Stomach (tissue), 8 donors: ENCODE measurements at regions not wholly inside any gene's neighbourhood (a gene's known extent, or its start where the extent isn't known, plus 50 kb on each side); places are given as distances from the start of the nearest gene placed in this dataset.

Experiments
- DNase-seq, 2 donors: peaks; one replicate each; pipeline versions ENCODE4 v3.0.0 to v3.0.0-alpha.2; 2013 to 2019
- H3K27ac ChIP-seq, 5 donors: fragments of 200-600 bp in 4 of 5; sonication (generic) in 4 of 5; one replicate each; pipeline ENCODE4 v1.5.1; 2013 to 2019; ENCODE audit warnings: mild to moderate bottlenecking in 1 of 5, moderate library complexity in 1 of 5
- H3K27me3 ChIP-seq, 3 donors: fragments of 200-600 bp; sonication (generic); one replicate each; pipeline ENCODE4 v1.5.1; 2017 to 2019; ENCODE audit warnings: mixed run types in 1 of 3
- H3K36me3 ChIP-seq, 4 donors: fragments of 200-600 bp; sonication (generic); 1 replicate in 3 of 4; 2 replicates in 1 of 4; pipeline ENCODE4 v1.5.1; 2016 to 2019
- H3K4me1 ChIP-seq, 4 donors: fragments of 200-600 bp; sonication (generic); one replicate each; pipeline ENCODE4 v1.5.1; 2016 to 2019
- H3K4me3 ChIP-seq, 4 donors: fragments of 200-600 bp; sonication (generic) in 3 of 4; one replicate each; pipeline ENCODE4 v1.5.1; 2016 to 2019; ENCODE audit warnings: mild to moderate bottlenecking in 1 of 4
- H3K9me3 ChIP-seq, 4 donors: fragments of 200-600 bp; sonication (generic); one replicate each; pipeline ENCODE4 v1.5.1; 2016 to 2019
- CTCF ChIP-seq, 7 experiments: fragments of 450-650 bp in 4 of 7; fragments of 200-600 bp in 3 of 7; sonication (generic) in 3 of 7; IDR thresholded peaks; one replicate each; pipeline ENCODE4 v1.5.1; 2016 to 2019; ENCODE audit warnings: antibody characterized with exemption in 7 of 7, control low read depth in 2 of 7, mild to moderate bottlenecking in 1 of 7
- EP300 ChIP-seq: sonication (generic); formaldehyde crosslinking; IDR thresholded peaks from one replicate; pipeline ENCODE4 v1.6.1; 2017; ENCODE audit warnings: antibody characterized with exemption
- POLR2A ChIP-seq, 4 donors: fragments of 450-650 bp; IDR thresholded peaks; one replicate each; pipeline ENCODE4 v1.6.1; 2016; ENCODE audit warnings: antibody characterized with exemption in 4 of 4, control low read depth in 2 of 4, mild to moderate bottlenecking in 1 of 4, moderate library complexity in 1 of 4
- POLR2AphosphoS5 ChIP-seq, 3 donors: sonication (generic); formaldehyde crosslinking; IDR thresholded peaks; one replicate each; pipeline ENCODE4 v1.6.1; 2016; ENCODE audit warnings: antibody characterized with exemption in 3 of 3
- WGBS, 5 donors: extraction: QIAGEN DNeasy Blood & Tissue Kit in 3 of 5; methylation state at CpG; one replicate each; pipeline versions ENCODE4 v1.1.5 to v1.1.7; 2013 to 2018; 5-methylcytosine and 5-hydroxymethylcytosine counted together
- intact Hi-C: fragments of 100-400 bp; cut with DNase I; formaldehyde crosslinking; loops from one replicate; pipeline ENCODE4 v1.15.1; 2023; ENCODE audit warnings: low total_unique reads
- donor health status: healthy with polysubstance abuse.
- donor health status: Bipolar disorder and iron deficiency.
- donor health status: healthy.

- no peak for DNase-seq
- H3K4me3 ChIP-seq: no peak overlapping the region
- no peaks in the 10 kb centered on the region for H3K9me3 ChIP-seq
- no peak overlapping the region for H3K27ac ChIP-seq
- peaks cover 0 to 4% (median 0%) of the 10 kb centered on the region in 3 donors for H3K27me3 ChIP-seq
- H3K4me1 ChIP-seq: no peaks in the 10 kb centered on the region
- TF ChIP-seq POLR2AphosphoS5 (IDR thresholded peaks at IDR 0.05): no peak
- no peak for TF ChIP-seq CTCF (IDR thresholded peaks at IDR 0.05)
- TF ChIP-seq POLR2A (IDR thresholded peaks at IDR 0.05): no peak
- no peak for TF ChIP-seq EP300
- H3K36me3 ChIP-seq: no peaks in the 10 kb centered on the region
- intact Hi-C loops: no loop called here
- WGBS, 5 donors: 76 to 87% (median 82%) methylated on average over 4 of the region's 4 CpGs
These were observed 257.3 kb upstream of the AKR1E2 start for GRCh38 chr10:4568731-4569130.

- H3K27ac ChIP-seq: no peak overlapping the region
- H3K9me3 ChIP-seq: no peaks in the 10 kb centered on the region
- H3K4me3 ChIP-seq: no peak overlapping the region
- H3K4me1 ChIP-seq: no peaks in the 10 kb centered on the region
- H3K36me3 ChIP-seq: no peaks in the 10 kb centered on the region
- DNase-seq: no peak
- intact Hi-C loops: no loop called here
- TF ChIP-seq POLR2A (IDR thresholded peaks at IDR 0.05) (no peak), POLR2AphosphoS5 (IDR thresholded peaks at IDR 0.05) (no peak), EP300 (no peak), CTCF (IDR thresholded peaks at IDR 0.05) (no peak)
- no peaks in the 10 kb centered on the region for H3K27me3 ChIP-seq
- WGBS, 5 donors: 60 to 95% (median 89%) methylated on average over 1 of the region's 1 CpG
These were observed 257.9 kb upstream of the AKR1E2 start for GRCh38 chr10:4568086-4568485.

GRCh38 chr10:4567637-4568036, 258.4 kb upstream of the AKR1E2 start:
- Histone ChIP-seq H3K27ac (no peak overlapping the region), H3K9me3 (no peaks in the 10 kb centered on the region), H3K4me1 (no peaks in the 10 kb centered on the region), H3K36me3 (no peaks in the 10 kb centered on the region), H3K4me3 (no peak overlapping the region), H3K27me3 (no peaks in the 10 kb centered on the region)
- intact Hi-C loops: no loop called here
- no peak for DNase-seq
- TF ChIP-seq EP300: no peak
- TF ChIP-seq POLR2A (IDR thresholded peaks at IDR 0.05): no peak
- TF ChIP-seq CTCF (IDR thresholded peaks at IDR 0.05): no peak
- TF ChIP-seq POLR2AphosphoS5 (IDR thresholded peaks at IDR 0.05): no peak
- WGBS, 5 donors: 88 to 100% (median 98%) methylated on average over 1 of the region's 1 CpG

- H3K4me1 ChIP-seq: no peaks in the 10 kb centered on the region
- intact Hi-C loops: no loop called here
- TF ChIP-seq CTCF (IDR thresholded peaks at IDR 0.05) (no peak), EP300 (no peak), POLR2A (IDR thresholded peaks at IDR 0.05) (no peak), POLR2AphosphoS5 (IDR thresholded peaks at IDR 0.05) (no peak)
- WGBS, 5 donors: 75 to 82% (median 81%) methylated on average over 2 of the region's 2 CpGs
- H3K9me3 ChIP-seq: no peaks in the 10 kb centered on the region
- H3K4me3 ChIP-seq: no peak overlapping the region
- no peaks in the 10 kb centered on the region for H3K36me3 ChIP-seq
- no peak overlapping the region for H3K27ac ChIP-seq
- no peaks in the 10 kb centered on the region for H3K27me3 ChIP-seq
- DNase-seq: no peak
These were observed 260.0 kb upstream of the AKR1E2 start for GRCh38 chr10:4566011-4566410.
